Activated naive CD8-positive, alpha-beta T cell treated with anti-CD3 and anti-CD28 coated beads, Interleukin-2, amount 50 U/mL, for 24 hours (primary cell): ENCODE measurements at regions not wholly inside any gene's neighbourhood (a gene's known extent, or its start where the extent isn't known, plus 50 kb on each side); places are given as distances from the start of the nearest gene placed in this dataset.
"Not testable (repeated sequence)": the region's sequence is repeated elsewhere in the genome, so short reads cannot be mapped to it uniquely, and the experiment has no call there.

Source experiments
- ATAC-seq: fragments of 150-1000 bp; cut with Tn5 transposase; one replicate; pipeline ENCODE4 v1.10.0; 2021
- DNase-seq: peaks from one replicate; pipeline ENCODE4 v3.0.0; 2021
- H3K27ac Mint-ChIP-seq: one replicate; pipeline ENCODE4 v1.8.0; 2021; ENCODE audit warnings: mild to moderate bottlenecking, mixed read lengths
- H3K27me3 Mint-ChIP-seq: one replicate; pipeline ENCODE4 v1.8.0; 2021; ENCODE audit warnings: mixed read lengths
- H3K36me3 Mint-ChIP-seq: one replicate; pipeline ENCODE4 v1.8.0; 2021; ENCODE audit warnings: low read depth, mixed read lengths
- H3K4me1 Mint-ChIP-seq: one replicate; pipeline ENCODE4 v1.8.0; 2021; ENCODE audit warnings: mixed read lengths
- H3K4me3 Mint-ChIP-seq: one replicate; pipeline ENCODE4 v1.8.0; 2021; ENCODE audit warnings: mild to moderate bottlenecking, moderate library complexity, mixed read lengths
- H3K9me3 Mint-ChIP-seq: one replicate; pipeline ENCODE4 v1.8.0; 2021; ENCODE audit warnings: mixed read lengths

GRCh38 chr6:119862719-119863118 is 513.2 kb upstream of the MAN1A1 start:
- DNase-seq (no peak), ATAC-seq (no peak)
- Mint-ChIP-seq H3K4me1 (no peaks in the 10 kb centered on the region), H3K9me3 (peaks cover 12% of the 10 kb centered on the region), H3K27ac (no peak overlapping the region), H3K4me3 (no peak overlapping the region), H3K36me3 (no peaks in the 10 kb centered on the region), H3K27me3 (peaks cover 2% of the 10 kb centered on the region)

GRCh38 chr6:119858901-119859300 is 509.3 kb upstream of the MAN1A1 start:
- H3K4me1 Mint-ChIP-seq = peaks cover 14% of the 10 kb centered on the region
- no peaks in the 10 kb centered on the region for H3K9me3 Mint-ChIP-seq
- no peak overlapping the region for H3K27ac Mint-ChIP-seq
- peaks cover 2% of the 10 kb centered on the region for H3K27me3 Mint-ChIP-seq
- no peak overlapping the region for H3K4me3 Mint-ChIP-seq
- no peaks in the 10 kb centered on the region for H3K36me3 Mint-ChIP-seq
- DNase-seq = no peak
- ATAC-seq = no peak

DNA sequence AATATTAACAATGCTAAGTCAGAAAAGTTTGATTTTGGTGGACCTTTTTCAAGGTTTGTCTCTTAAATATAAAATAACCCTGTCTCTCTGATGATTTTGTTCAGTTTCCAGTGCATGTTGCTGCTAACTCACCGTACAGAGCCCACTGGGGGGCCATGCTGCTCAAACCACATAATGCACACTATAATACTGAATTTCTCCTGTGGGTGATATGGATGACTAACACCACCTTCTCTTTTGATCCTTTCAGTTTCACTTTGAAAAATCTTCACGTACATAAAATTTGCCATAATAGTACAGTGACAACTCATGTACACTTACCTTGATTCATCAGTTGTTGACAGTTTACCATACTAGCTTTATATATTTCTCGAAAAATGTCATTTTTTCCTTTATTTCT is 506.6 kb upstream of the MAN1A1 start:
- Mint-ChIP-seq H3K4me3 (peak overlapping the region; percentile 22), H3K27ac (peak overlapping the region; percentile 41), H3K4me1 (peaks cover 14% of the 10 kb centered on the region), H3K36me3 (no peaks in the 10 kb centered on the region), H3K27me3 (no peaks in the 10 kb centered on the region), H3K9me3 (no peaks in the 10 kb centered on the region)
- ATAC-seq (peak; percentile 98), DNase-seq (peak; percentile 7)

DNA sequence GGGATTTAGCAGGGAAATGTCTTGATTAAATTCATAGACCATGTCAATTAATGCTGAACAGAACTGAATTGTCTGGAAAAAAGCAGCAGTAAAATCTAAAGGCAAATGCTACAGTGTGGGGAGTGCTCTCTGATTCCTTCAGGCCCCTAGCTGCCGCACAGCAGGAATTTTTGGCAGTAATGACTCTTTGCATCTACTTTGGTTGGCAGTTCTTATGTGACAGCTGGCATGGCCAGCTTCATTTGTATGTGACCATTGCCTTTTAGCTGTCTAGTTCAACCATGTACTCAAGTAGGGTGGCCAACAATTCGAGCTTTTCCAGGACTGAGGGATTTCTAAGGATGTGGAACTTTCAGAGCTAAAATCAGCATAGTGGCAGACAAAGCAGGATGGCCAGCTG is 499.1 kb upstream of the MAN1A1 start:
- DNase-seq (no peak), ATAC-seq (no peak)
- Mint-ChIP-seq H3K4me1 (no peaks in the 10 kb centered on the region), H3K36me3 (no peaks in the 10 kb centered on the region), H3K27ac (no peak overlapping the region), H3K9me3 (no peaks in the 10 kb centered on the region), H3K4me3 (no peak overlapping the region), H3K27me3 (peaks cover 4% of the 10 kb centered on the region)

GRCh38 chr6:119845161-119845560 is 495.6 kb upstream of the MAN1A1 start:
- no peak for ATAC-seq
- Mint-ChIP-seq H3K9me3 (peaks cover 13% of the 10 kb centered on the region), H3K36me3 (no peaks in the 10 kb centered on the region), H3K4me3 (no peak overlapping the region), H3K27ac (no peak overlapping the region), H3K4me1 (no peaks in the 10 kb centered on the region), H3K27me3 (peaks cover 1% of the 10 kb centered on the region)
- no peak for DNase-seq

DNA sequence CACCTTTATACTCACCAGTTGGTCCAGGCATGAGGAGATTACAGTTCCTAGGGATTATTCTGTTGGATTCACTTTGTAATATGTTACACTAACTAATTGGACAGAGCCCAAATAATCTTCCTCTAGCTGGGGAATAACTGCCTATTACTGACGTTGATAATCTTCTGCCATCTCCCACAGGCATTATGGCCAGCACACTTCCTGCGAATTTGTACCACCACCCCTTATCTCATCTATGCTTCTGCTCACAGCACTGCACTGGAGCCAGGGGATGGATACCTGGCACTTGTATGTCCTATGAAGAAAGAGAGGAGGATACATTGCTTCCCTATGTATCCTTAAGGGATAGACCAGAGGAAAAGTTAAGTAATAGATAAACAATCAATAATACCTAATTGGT is 494.8 kb upstream of the MAN1A1 start:
- Mint-ChIP-seq H3K36me3 (no peaks in the 10 kb centered on the region), H3K4me1 (no peaks in the 10 kb centered on the region), H3K9me3 (peaks cover 13% of the 10 kb centered on the region), H3K27me3 (no peaks in the 10 kb centered on the region), H3K27ac (no peak overlapping the region), H3K4me3 (no peak overlapping the region)
- ATAC-seq = no peak
- DNase-seq = no peak

- Mint-ChIP-seq H3K4me1 (no peaks in the 10 kb centered on the region), H3K27me3 (no peaks in the 10 kb centered on the region), H3K27ac (no peak overlapping the region), H3K9me3 (peaks cover 13% of the 10 kb centered on the region), H3K4me3 (no peak overlapping the region), H3K36me3 (no peaks in the 10 kb centered on the region)
- DNase-seq (no peak), ATAC-seq (no peak)
These were observed 492.6 kb upstream of the MAN1A1 start for GRCh38 chr6:119842191-119842590.

- Mint-ChIP-seq H3K9me3 (peaks cover 13% of the 10 kb centered on the region), H3K4me3 (no peak overlapping the region), H3K4me1 (no peaks in the 10 kb centered on the region)
These were observed 488.5 kb upstream of the MAN1A1 start for GRCh38 chr6:119838043-119838442.

DNA sequence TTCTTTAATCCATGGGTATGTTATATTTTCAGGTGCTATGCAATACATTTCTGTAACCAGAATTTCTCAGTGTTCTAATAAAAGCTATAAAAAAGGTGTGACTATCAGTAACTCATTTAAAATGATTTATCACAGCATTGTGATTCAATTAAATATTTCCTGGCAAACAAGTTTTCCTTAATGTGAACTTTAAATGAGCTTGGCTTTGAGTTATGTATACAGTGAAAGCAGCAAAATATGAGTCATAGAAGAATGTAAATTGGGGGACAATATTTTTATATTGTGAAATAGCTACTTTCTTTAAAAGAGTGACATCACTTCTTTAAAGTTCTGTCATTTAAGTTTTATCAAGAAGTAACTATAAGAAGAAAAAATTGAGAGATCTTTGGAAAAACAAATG is 484.9 kb upstream of the MAN1A1 start:
- H3K27ac Mint-ChIP-seq = no peak overlapping the region
- peaks cover 2% of the 10 kb centered on the region for H3K27me3 Mint-ChIP-seq
- no peak overlapping the region for H3K4me3 Mint-ChIP-seq
- no peaks in the 10 kb centered on the region for H3K4me1 Mint-ChIP-seq
- H3K36me3 Mint-ChIP-seq = no peaks in the 10 kb centered on the region
- no peak for DNase-seq
- ATAC-seq = no peak
- H3K9me3 Mint-ChIP-seq = no peaks in the 10 kb centered on the region

More at GRCh38 chr6:119838043-119838442, 488.5 kb upstream of the MAN1A1 start:
- DNase-seq (no peak), ATAC-seq (no peak)
- Mint-ChIP-seq H3K27ac (no peak overlapping the region), H3K27me3 (peaks cover 2% of the 10 kb centered on the region), H3K36me3 (no peaks in the 10 kb centered on the region)

GRCh38 chr6:119832411-119832810 is 482.9 kb upstream of the MAN1A1 start:
- Mint-ChIP-seq H3K36me3 (no peaks in the 10 kb centered on the region), H3K27me3 (peaks cover 2% of the 10 kb centered on the region), H3K4me1 (no peaks in the 10 kb centered on the region), H3K9me3 (no peaks in the 10 kb centered on the region), H3K4me3 (no peak overlapping the region), H3K27ac (no peak overlapping the region)
- DNase-seq (no peak), ATAC-seq (no peak)

GRCh38 chr6:119830494-119831295 is 481.1 kb upstream of the MAN1A1 start:
- ATAC-seq (no peak), DNase-seq (no peak)
- no peaks in the 10 kb centered on the region for H3K4me1 Mint-ChIP-seq
- H3K27me3 Mint-ChIP-seq = peaks cover 3% of the 10 kb centered on the region
- H3K27ac Mint-ChIP-seq = no peak overlapping the region
- H3K9me3 Mint-ChIP-seq = no peaks in the 10 kb centered on the region
- no peak overlapping the region for H3K4me3 Mint-ChIP-seq
- H3K36me3 Mint-ChIP-seq = no peaks in the 10 kb centered on the region

- Mint-ChIP-seq H3K4me3 (no peak overlapping the region), H3K27ac (no peak overlapping the region), H3K4me1 (no peaks in the 10 kb centered on the region), H3K27me3 (peaks cover 3% of the 10 kb centered on the region), H3K36me3 (no peaks in the 10 kb centered on the region), H3K9me3 (no peaks in the 10 kb centered on the region)
- DNase-seq (no peak), ATAC-seq (no peak)
These were observed 480.5 kb upstream of the MAN1A1 start for GRCh38 chr6:119830069-119830468.

DNA sequence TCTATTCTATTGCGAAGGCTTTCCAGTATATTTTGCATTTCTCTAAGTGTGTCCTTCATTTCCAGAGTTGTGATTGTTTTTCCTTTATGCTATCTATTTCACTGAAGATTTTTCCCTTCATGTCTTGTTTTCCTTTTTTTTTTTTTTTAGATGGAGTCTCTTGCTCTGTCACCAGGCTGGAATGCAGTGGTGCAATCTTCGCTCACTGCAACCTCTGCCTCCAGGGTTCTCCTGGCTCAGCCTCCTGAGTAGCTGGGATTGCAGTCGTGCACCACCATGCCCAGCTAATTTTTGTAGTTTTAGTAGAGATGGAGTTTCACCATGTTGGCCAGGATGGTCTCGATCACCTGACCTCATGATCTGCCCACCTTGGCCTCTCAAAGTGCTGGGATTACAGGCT is 479.9 kb upstream of the MAN1A1 start:
- H3K27me3 Mint-ChIP-seq, H3K27ac Mint-ChIP-seq, H3K9me3 Mint-ChIP-seq, ATAC-seq, DNase-seq, H3K36me3 Mint-ChIP-seq, H3K4me1 Mint-ChIP-seq, H3K4me3 Mint-ChIP-seq: not testable (repeated sequence)

GRCh38 chr6:119829006-119829405 is 479.4 kb upstream of the MAN1A1 start:
- ATAC-seq (no peak), DNase-seq (no peak)
- Mint-ChIP-seq H3K4me1 (no peaks in the 10 kb centered on the region), H3K27me3 (peaks cover 3% of the 10 kb centered on the region), H3K9me3 (no peaks in the 10 kb centered on the region), H3K36me3 (no peaks in the 10 kb centered on the region), H3K4me3 (no peak overlapping the region), H3K27ac (no peak overlapping the region)

GRCh38 chr6:119821380-119821779 is 471.8 kb upstream of the MAN1A1 start:
- Mint-ChIP-seq H3K27ac (no peak overlapping the region), H3K36me3 (no peaks in the 10 kb centered on the region), H3K27me3 (peaks cover 3% of the 10 kb centered on the region), H3K4me1 (no peaks in the 10 kb centered on the region), H3K4me3 (no peak overlapping the region), H3K9me3 (no peaks in the 10 kb centered on the region)
- ATAC-seq (no peak), DNase-seq (no peak)

- DNase-seq = no peak
- no peaks in the 10 kb centered on the region for H3K27me3 Mint-ChIP-seq
- no peaks in the 10 kb centered on the region for H3K4me1 Mint-ChIP-seq
- no peaks in the 10 kb centered on the region for H3K9me3 Mint-ChIP-seq
- H3K36me3 Mint-ChIP-seq = no peaks in the 10 kb centered on the region
- no peak overlapping the region for H3K4me3 Mint-ChIP-seq
- no peak for ATAC-seq
- no peak overlapping the region for H3K27ac Mint-ChIP-seq
These were observed 469.3 kb upstream of the MAN1A1 start for GRCh38 chr6:119818876-119819275.
